Keratinocyte (primary cell): ENCODE measurements at regions not wholly inside any gene's neighbourhood (a gene's known extent, or its start where the extent isn't known, plus 50 kb on each side); places are given as distances from the start of the nearest gene placed in this dataset.

Source experiments
- DNase-seq: peaks from one replicate; pipeline ENCODE4 v3.0.0-alpha.2; 2011; ENCODE audit warnings: low read depth, missing footprints, low spot score
- FAIRE-seq: peaks from 2 replicates; lab custom pipeline; 2011; peaks lifted over from hg19 to GRCh38; lab: Jason Lieb, UNC
- H2AFZ ChIP-seq: 2 replicates; pipeline ENCODE4 v1.6.0; 2012; ENCODE audit warnings: low read length, control low read depth, inconsistent platforms; ENCODE audit not compliant: control insufficient read depth
- H3K27ac ChIP-seq: 2 replicates; pipeline ENCODE4 v1.5.1; 2011; ENCODE audit warnings: low read length; ENCODE audit not compliant: control insufficient read depth, insufficient read depth
- H3K27me3 ChIP-seq: 3 replicates; pipeline ENCODE4 v1.6.0; 2011; ENCODE audit warnings: low read length; ENCODE audit not compliant: control insufficient read depth, insufficient read depth; ENCODE audit errors: extremely low read depth
- H3K36me3 ChIP-seq, 2 experiments: 2 replicates in 1 of 2; 3 replicates in 1 of 2; pipeline ENCODE4 v1.5.1; 2011; ENCODE audit warnings: low read length in 2 of 2, mild to moderate bottlenecking in 1 of 2; ENCODE audit not compliant: control insufficient read depth in 2 of 2, insufficient read depth in 2 of 2; ENCODE audit errors: extremely low read depth in 1 of 2
- H3K4me1 ChIP-seq: 3 replicates; pipeline ENCODE4 v1.5.1; 2011; ENCODE audit warnings: low read length; ENCODE audit not compliant: control insufficient read depth, insufficient read depth; ENCODE audit errors: extremely low read depth
- H3K4me2 ChIP-seq: 3 replicates; pipeline ENCODE4 v1.6.0; 2011; ENCODE audit warnings: low read depth, low read length; ENCODE audit not compliant: control insufficient read depth, insufficient read depth; ENCODE audit errors: extremely low read depth
- H3K4me3 ChIP-seq, 3 experiments: fragments of 200-600 bp in 1 of 3; sonication (generic) in 1 of 3; 2 replicates in 2 of 3; 3 replicates in 1 of 3; pipeline ENCODE4 v1.5.1; 2011 to 2016; ENCODE audit warnings: low read length in 3 of 3, mild to moderate bottlenecking in 3 of 3, control low read depth in 2 of 3, inconsistent platforms in 1 of 3, low read depth in 1 of 3, mixed read lengths in 1 of 3, mixed run types in 1 of 3, moderate library complexity in 1 of 3; ENCODE audit not compliant: control insufficient read depth in 2 of 3, insufficient read depth in 2 of 3; ENCODE audit errors: extremely low read depth in 1 of 3
- H3K79me2 ChIP-seq: 2 replicates; pipeline ENCODE4 v1.6.0; 2012; ENCODE audit warnings: low read length; ENCODE audit not compliant: control insufficient read depth, insufficient read depth
- H3K9ac ChIP-seq: 3 replicates; pipeline ENCODE4 v1.6.0; 2011; ENCODE audit warnings: low read length; ENCODE audit not compliant: control insufficient read depth, insufficient read depth; ENCODE audit errors: extremely low read depth
- H3K9me1 ChIP-seq: 3 replicates; pipeline ENCODE4 v1.6.0; 2011; ENCODE audit warnings: low read length; ENCODE audit not compliant: control insufficient read depth, insufficient read depth; ENCODE audit errors: extremely low read depth
- H3K9me3 ChIP-seq: 2 replicates; pipeline ENCODE4 v1.5.1; 2012; ENCODE audit warnings: low read depth, low read length; ENCODE audit not compliant: control insufficient read depth
- H4K20me1 ChIP-seq: 3 replicates; pipeline ENCODE4 v1.6.0; 2011; ENCODE audit warnings: low read length; ENCODE audit not compliant: control insufficient read depth, insufficient read depth; ENCODE audit errors: extremely low read depth
- CTCF ChIP-seq, 3 experiments: IDR thresholded peaks in 1 of 3; conservative IDR thresholded peaks in 1 of 3; optimal IDR thresholded peaks in 1 of 3; 2 replicates in 2 of 3; 3 replicates in 1 of 3; pipeline versions ENCODE3 to v1.5.1; 2011; ENCODE audit warnings: low read length in 3 of 3, mild to moderate bottlenecking in 3 of 3, moderate library complexity in 2 of 3, control low read depth in 1 of 3, inconsistent platforms in 1 of 3; ENCODE audit not compliant: insufficient read depth in 2 of 3; ENCODE audit errors: extremely low read depth in 1 of 3
- EZH2 ChIP-seq: IDR thresholded peaks from one replicate; pipeline ENCODE4 v1.6.1; 2012; ENCODE audit warnings: inconsistent platforms, mild to moderate bottlenecking, low read length, moderate library complexity
- dilution Hi-C: fragments of 300-500 bp; cut with MboI; formaldehyde crosslinking; loops from one replicate; pipeline ENCODE4 v1.7.0; 2020; ENCODE audit warnings: low sequenced_read_pairs; ENCODE audit not compliant: extremely low pct_ligation_motif_present

- Histone ChIP-seq H3K4me3 (no peak overlapping the region), H2AFZ (no peak overlapping the region), H3K4me1 (no peaks in the 10 kb centered on the region), H3K36me3 (no peaks in the 10 kb centered on the region), H3K27ac (no peak overlapping the region), H3K9me3 (no peaks in the 10 kb centered on the region), H4K20me1 (no peaks in the 10 kb centered on the region), H3K9me1 (no peaks in the 10 kb centered on the region), H3K79me2 (no peaks in the 10 kb centered on the region), H3K9ac (no peak overlapping the region), H3K27me3 (no peaks in the 10 kb centered on the region), H3K4me2 (no peak overlapping the region)
- DNase-seq (no peak), FAIRE-seq (no peak)
- dilution Hi-C loops, result no loop called here
- no peak for TF ChIP-seq EZH2
- TF ChIP-seq CTCF (optimal IDR thresholded peaks at IDR 0.05 in 1 of 3, IDR thresholded peaks at IDR 0.05 in 1 of 3, conservative IDR thresholded peaks at IDR 0.05 in 1 of 3; ENCODE audit: extremely low read depth in 1 of 3, insufficient read depth in 2 of 3, low read length in 3 of 3), result no peak
Observed at GRCh38 chr12:18907728-18908127, 169.8 kb downstream of the CAPZA3 start.

DNA sequence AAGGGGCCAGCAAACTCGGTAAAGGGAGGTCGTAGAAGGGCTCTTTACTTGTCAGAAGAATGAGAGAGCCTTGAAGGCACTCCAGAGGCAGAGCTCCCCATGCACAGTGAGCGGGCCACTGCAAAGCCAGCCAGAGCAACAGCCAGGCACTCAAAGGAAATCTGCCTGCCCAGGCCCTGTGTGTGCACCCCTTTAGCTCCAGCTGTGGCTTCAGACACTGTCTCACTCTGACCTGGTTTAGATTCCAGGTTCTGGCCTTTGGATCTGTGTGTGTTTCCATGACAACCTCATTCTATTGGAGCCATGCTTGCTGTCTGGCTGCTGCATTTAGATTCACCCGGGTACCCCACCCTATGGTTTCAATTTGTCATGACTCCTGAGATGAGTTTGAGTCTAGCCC, 170.3 kb downstream of the CAPZA3 start:
- TF ChIP-seq CTCF (optimal IDR thresholded peaks at IDR 0.05 in 1 of 3, IDR thresholded peaks at IDR 0.05 in 1 of 3, conservative IDR thresholded peaks at IDR 0.05 in 1 of 3; ENCODE audit: extremely low read depth in 1 of 3, insufficient read depth in 2 of 3, low read length in 3 of 3) (no peak), EZH2 (no peak)
- Histone ChIP-seq H3K27ac (no peak overlapping the region), H3K4me1 (no peaks in the 10 kb centered on the region), H3K9me1 (no peaks in the 10 kb centered on the region), H3K79me2 (no peaks in the 10 kb centered on the region), H2AFZ (no peak overlapping the region), H3K9ac (no peak overlapping the region), H3K4me2 (no peak overlapping the region), H3K9me3 (no peaks in the 10 kb centered on the region), H4K20me1 (no peaks in the 10 kb centered on the region), H3K36me3 (no peaks in the 10 kb centered on the region), H3K27me3 (no peaks in the 10 kb centered on the region), H3K4me3 (no peak overlapping the region)
- dilution Hi-C loops, result no loop called here
- FAIRE-seq, result no peak
- no peak for DNase-seq
